Tibial artery (tissue), 4 donors: ENCODE measurements at regions not wholly inside any gene's neighbourhood (a gene's known extent, or its start where the extent isn't known, plus 50 kb on each side); places are given as distances from the start of the nearest gene placed in this dataset.

ENCODE experiments used
- DNase-seq, 2 donors: peaks; one replicate each; pipeline ENCODE4 v3.0.0-alpha.2; 2019
- H3K27ac ChIP-seq, 2 donors: fragments of 200-600 bp; sonication (generic) in 1 of 2; 1 replicate in 1 of 2; 2 replicates in 1 of 2; pipeline ENCODE4 v1.5.1; 2018 to 2019; ENCODE audit warnings: mild to moderate bottlenecking in 1 of 2
- H3K27me3 ChIP-seq, 2 donors: fragments of 200-600 bp; sonication (generic) in 1 of 2; one replicate each; pipeline versions ENCODE4 v1.5.1 to v1.6.0; 2016 to 2019
- H3K36me3 ChIP-seq, 3 donors: fragments of 200-600 bp; sonication (generic) in 2 of 3; one replicate each; pipeline ENCODE4 v1.5.1; 2016 to 2019; ENCODE audit warnings: mild to moderate bottlenecking in 2 of 3
- H3K4me1 ChIP-seq, 4 donors: fragments of 200-600 bp; sonication (generic) in 2 of 4; 1 replicate in 3 of 4; 2 replicates in 1 of 4; pipeline ENCODE4 v1.5.1; 2016 to 2019
- H3K4me3 ChIP-seq, 2 donors: fragments of 200-600 bp; sonication (generic) in 1 of 2; 1 replicate in 1 of 2; 2 replicates in 1 of 2; pipeline ENCODE4 v1.5.1; 2018 to 2019; ENCODE audit warnings: mild to moderate bottlenecking in 2 of 2
- H3K9me3 ChIP-seq, 3 donors: fragments of 200-600 bp; sonication (generic) in 1 of 3; one replicate each; pipeline ENCODE4 v1.5.1; 2016 to 2019
- CTCF ChIP-seq, 2 experiments: fragments of 200-600 bp in 1 of 2; fragments of 450-650 bp in 1 of 2; IDR thresholded peaks; one replicate each; pipeline ENCODE4 v1.5.1; 2017 to 2019; ENCODE audit warnings: antibody characterized with exemption in 2 of 2, mild to moderate bottlenecking in 1 of 2, moderate library complexity in 1 of 2
- intact Hi-C: fragments of 100-400 bp; cut with DNase I; formaldehyde crosslinking; loops from one replicate; pipeline ENCODE4 v1.15.0; 2023; ENCODE audit warnings: low total_unique reads

GRCh38 chr2:832635-833034, 118.0 kb upstream of the SNTG2 start:
- H3K4me3 ChIP-seq = no peak overlapping the region
- H3K27me3 ChIP-seq = peaks cover 0 to under 1% of the 10 kb centered on the region in 2 donors
- intact Hi-C loops = no loop called here
- DNase-seq = no peak
- no peaks in the 10 kb centered on the region for H3K36me3 ChIP-seq
- peaks cover 0 to 23% (median 13%) of the 10 kb centered on the region in 4 donors for H3K4me1 ChIP-seq
- no peak overlapping the region for H3K27ac ChIP-seq
- no peaks in the 10 kb centered on the region for H3K9me3 ChIP-seq
- TF ChIP-seq CTCF (IDR thresholded peaks at IDR 0.05) = no peak

GRCh38 chr2:831622-832021, 119.0 kb upstream of the SNTG2 start:
- no peak overlapping the region for H3K27ac ChIP-seq
- no peaks in the 10 kb centered on the region for H3K9me3 ChIP-seq
- H3K36me3 ChIP-seq = no peaks in the 10 kb centered on the region
- H3K4me3 ChIP-seq = no peak overlapping the region
- TF ChIP-seq CTCF (IDR thresholded peaks at IDR 0.05) = no peak
- no peak for DNase-seq
- H3K4me1 ChIP-seq = peaks cover 0 to 23% (median 13%) of the 10 kb centered on the region in 4 donors
- intact Hi-C loops = no loop called here
- peaks cover 0 to 4% of the 10 kb centered on the region in 2 donors for H3K27me3 ChIP-seq

- intact Hi-C loops = no loop called here
- TF ChIP-seq CTCF (IDR thresholded peaks at IDR 0.05) = no peak
- no peaks in the 10 kb centered on the region for H3K9me3 ChIP-seq
- H3K27ac ChIP-seq = no peak overlapping the region
- H3K27me3 ChIP-seq = peaks cover 0 to 4% of the 10 kb centered on the region in 2 donors
- H3K4me1 ChIP-seq = peaks cover 0 to 23% (median 13%) of the 10 kb centered on the region in 4 donors
- H3K4me3 ChIP-seq = no peak overlapping the region
- H3K36me3 ChIP-seq = no peaks in the 10 kb centered on the region
- no peak for DNase-seq
Observed at GRCh38 chr2:831225-831536, 119.5 kb upstream of the SNTG2 start.

GRCh38 chr2:830419-831224, 120.0 kb upstream of the SNTG2 start:
- Histone ChIP-seq H3K4me3 (no peak overlapping the region), H3K27ac (no peak overlapping the region), H3K9me3 (no peaks in the 10 kb centered on the region), H3K36me3 (no peaks in the 10 kb centered on the region), H3K27me3 (peaks cover 0 to 4% of the 10 kb centered on the region in 2 donors), H3K4me1 (peaks cover 0 to 23% (median 13%) of the 10 kb centered on the region in 4 donors)
- DNase-seq = no peak
- intact Hi-C loops = no loop called here
- TF ChIP-seq CTCF (IDR thresholded peaks at IDR 0.05) = no peak

GRCh38 chr2:829047-829446, 121.6 kb upstream of the SNTG2 start:
- intact Hi-C loops = no loop called here
- no peak for TF ChIP-seq CTCF (IDR thresholded peaks at IDR 0.05)

More at GRCh38 chr2:829047-829446, 121.6 kb upstream of the SNTG2 start:
- DNase-seq = no peak
- Histone ChIP-seq H3K4me3 (no peak overlapping the region), H3K9me3 (no peaks in the 10 kb centered on the region), H3K27me3 (peaks cover 0 to 4% of the 10 kb centered on the region in 2 donors), H3K4me1 (peaks cover 0 to 23% (median 13%) of the 10 kb centered on the region in 4 donors), H3K36me3 (no peaks in the 10 kb centered on the region), H3K27ac (no peak overlapping the region)
